ENCODE measurements at regions not wholly inside any gene's neighbourhood (a gene's known extent, or its start where the extent isn't known, plus 50 kb on each side); places are given as distances from the start of the nearest gene placed in this dataset.
"Not testable (repeated sequence)": the region's sequence is repeated elsewhere in the genome, so short reads cannot be mapped to it uniquely, and the experiment has no call there.

GRCh38 chr6:99802396-99803031 lies 191.5 kb downstream of the MCHR2 start:
- no peak for DNase-seq (ENCODE audit: low read depth)

- no peak for DNase-seq (ENCODE audit: low read depth)
Observed at GRCh38 chr6:99808992-99809391, 185.0 kb downstream of the MCHR2 start.

GRCh38 chr6:99810295-99810694 lies 183.7 kb downstream of the MCHR2 start:
- DNase-seq (ENCODE audit: low read depth) = no peak

GRCh38 chr6:99810942-99811620 lies 182.9 kb downstream of the MCHR2 start:
- no peak for DNase-seq (ENCODE audit: low read depth)

- DNase-seq (ENCODE audit: low read depth) = no peak
Observed at GRCh38 chr6:99811636-99812035, 182.4 kb downstream of the MCHR2 start.

GRCh38 chr6:99813565-99813964 lies 180.5 kb downstream of the MCHR2 start:
- DNase-seq (ENCODE audit: low read depth) = no peak

- DNase-seq (ENCODE audit: low read depth) = no peak
Observed at GRCh38 chr6:99814230-99814928, 179.6 kb downstream of the MCHR2 start.

- no peak for DNase-seq (ENCODE audit: low read depth)
Observed at GRCh38 chr6:99816795-99817194, 177.2 kb downstream of the MCHR2 start.

GRCh38 chr6:99818161-99818560 lies 175.9 kb downstream of the MCHR2 start:
- DNase-seq (ENCODE audit: low read depth) = no peak

- no peak for DNase-seq (ENCODE audit: low read depth)
Observed at GRCh38 chr6:99819853-99820252, 174.2 kb downstream of the MCHR2 start.

GRCh38 chr6:99821164-99821563 lies 172.9 kb downstream of the MCHR2 start:
- DNase-seq (ENCODE audit: low read depth) = no peak

- peak; percentile 70 for DNase-seq (ENCODE audit: low read depth)
Observed at GRCh38 chr6:99822741-99823512, 171.1 kb downstream of the MCHR2 start.

- DNase-seq (ENCODE audit: low read depth) = not testable (repeated sequence)
Observed at GRCh38 chr6:99823513-99824235, 170.3 kb downstream of the MCHR2 start.

- DNase-seq (ENCODE audit: low read depth) = no peak
Observed at GRCh38 chr6:99833034-99833433, 161.0 kb downstream of the MCHR2 start.

- DNase-seq (ENCODE audit: low read depth) = no peak
Observed at GRCh38 chr6:99836471-99836870, 157.6 kb downstream of the MCHR2 start.

GRCh38 chr6:99838607-99839006 lies 155.4 kb downstream of the MCHR2 start:
- no peak for DNase-seq (ENCODE audit: low read depth)

- no peak for DNase-seq (ENCODE audit: low read depth)
Observed at GRCh38 chr6:99841297-99841696, 152.7 kb downstream of the MCHR2 start.

- no peak for DNase-seq (ENCODE audit: low read depth)
Observed at GRCh38 chr6:99846006-99846405, 148.0 kb downstream of the MCHR2 start.

GRCh38 chr6:99850841-99851240 lies 143.2 kb downstream of the MCHR2 start:
- no peak for DNase-seq (ENCODE audit: low read depth)

- DNase-seq (ENCODE audit: low read depth) = no peak
Observed at GRCh38 chr6:99852031-99852430, 142.0 kb downstream of the MCHR2 start.

- no peak for DNase-seq (ENCODE audit: low read depth)
Observed at GRCh38 chr6:99867026-99867425, 127.0 kb downstream of the MCHR2 start.

Measured in ELR (cell line).